Urinary bladder (tissue), 3 donors: ENCODE measurements at regions not wholly inside any gene's neighbourhood (a gene's known extent, or its start where the extent isn't known, plus 50 kb on each side); places are given as distances from the start of the nearest gene placed in this dataset.

Source experiments
- DNase-seq: peaks from one replicate; pipeline ENCODE4 v3.0.0-alpha.2; 2015; ENCODE audit errors: extremely low spot score
- H3K27ac ChIP-seq: one replicate; pipeline ENCODE4 v1.5.1; 2013; ENCODE audit warnings: low read depth, mild to moderate bottlenecking, moderate library complexity
- H3K36me3 ChIP-seq: one replicate; pipeline ENCODE4 v1.6.1; 2013; ENCODE audit warnings: mild to moderate bottlenecking, moderate library complexity; ENCODE audit not compliant: insufficient read depth
- H3K4me1 ChIP-seq: one replicate; pipeline ENCODE4 v1.6.1; 2013; ENCODE audit warnings: mild to moderate bottlenecking, moderate library complexity; ENCODE audit not compliant: insufficient read depth
- H3K4me3 ChIP-seq: one replicate; pipeline ENCODE4 v1.5.1; 2013; ENCODE audit warnings: low read depth, low read length
- WGBS: extraction: QIAGEN DNeasy Blood & Tissue Kit; methylation state at CpG from one replicate; pipeline ENCODE4 v1.1.7; 2013; 5-methylcytosine and 5-hydroxymethylcytosine counted together
- donor health status: healthy with polysubstance abuse.
- donor health status: healthy.

GRCh38 chr21:34022627-34023335, 50.6 kb upstream of the MRPS6 start:
- H3K36me3 ChIP-seq, result no peaks in the 10 kb centered on the region
- no peak overlapping the region for H3K4me3 ChIP-seq
- DNase-seq, result no peak
- no peak overlapping the region for H3K27ac ChIP-seq
- 35% methylated on average over 3 of the region's 3 CpGs for WGBS
- H3K4me1 ChIP-seq, result no peaks in the 10 kb centered on the region

DNA sequence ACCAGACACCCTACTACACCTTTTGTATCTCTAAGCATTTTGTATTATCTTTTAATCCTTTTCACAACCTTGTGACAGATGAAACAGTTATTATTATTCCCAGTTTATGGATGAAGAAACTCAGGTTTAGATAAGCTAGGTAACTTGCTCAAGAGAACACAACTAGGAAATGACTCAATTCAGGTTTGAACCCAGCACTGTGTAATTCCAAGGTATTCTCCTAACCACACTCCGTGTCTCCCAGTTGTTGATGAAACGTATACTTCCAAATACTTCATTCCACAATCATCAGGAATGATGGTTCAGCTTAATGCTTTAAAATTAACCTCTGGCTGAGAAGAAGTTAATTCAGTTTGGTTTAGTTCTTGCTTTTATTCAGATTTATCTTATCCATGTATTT, 51.7 kb upstream of the MRPS6 start:
- no peak for DNase-seq
- 94% methylated on average over 2 of the region's 2 CpGs for WGBS
- no peak overlapping the region for H3K4me3 ChIP-seq
- no peaks in the 10 kb centered on the region for H3K36me3 ChIP-seq
- no peak overlapping the region for H3K27ac ChIP-seq
- no peaks in the 10 kb centered on the region for H3K4me1 ChIP-seq

DNA sequence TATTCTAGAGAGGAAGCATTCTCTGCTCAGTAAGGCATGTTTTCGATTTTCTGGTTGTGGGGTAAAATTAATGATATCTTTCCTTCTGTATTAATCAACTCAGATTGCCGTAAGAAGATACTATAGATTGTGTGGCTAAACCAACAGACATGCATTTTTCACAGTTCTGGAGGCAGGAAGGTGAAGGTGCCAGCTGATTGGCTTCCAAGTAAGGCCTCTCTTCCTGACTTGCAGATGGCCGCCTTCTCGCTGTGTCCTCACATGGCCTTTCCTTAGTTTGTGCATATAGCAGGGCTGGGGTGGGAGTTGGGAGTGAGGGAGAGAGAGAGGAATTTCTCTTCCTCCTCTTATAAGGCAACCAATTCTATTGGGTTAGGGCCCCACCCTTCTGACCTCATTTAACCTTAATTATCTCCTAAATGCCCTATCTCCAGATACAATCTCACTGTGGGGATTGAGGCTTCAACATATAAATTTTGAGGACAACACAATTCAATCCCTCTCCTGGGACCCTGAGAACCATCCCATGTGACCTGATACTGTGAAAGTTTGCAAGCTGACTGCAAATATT, 52.3 kb upstream of the MRPS6 start:
- DNase-seq, result no peak
- no peaks in the 10 kb centered on the region for H3K36me3 ChIP-seq
- 95% methylated on average over 4 of the region's 4 CpGs for WGBS

GRCh38 chr21:34020005-34020847, 53.2 kb upstream of the MRPS6 start:
- 60% methylated on average over 6 of the region's 6 CpGs for WGBS
- DNase-seq, result no peak
- Histone ChIP-seq H3K27ac (no peak overlapping the region), H3K4me3 (no peak overlapping the region), H3K4me1 (no peaks in the 10 kb centered on the region), H3K36me3 (no peaks in the 10 kb centered on the region)

More for the DNA sequence above, 52.3 kb upstream of the MRPS6 start:
- H3K4me3 ChIP-seq, result no peak overlapping the region
- H3K4me1 ChIP-seq, result no peaks in the 10 kb centered on the region
- H3K27ac ChIP-seq, result no peak overlapping the region

DNA sequence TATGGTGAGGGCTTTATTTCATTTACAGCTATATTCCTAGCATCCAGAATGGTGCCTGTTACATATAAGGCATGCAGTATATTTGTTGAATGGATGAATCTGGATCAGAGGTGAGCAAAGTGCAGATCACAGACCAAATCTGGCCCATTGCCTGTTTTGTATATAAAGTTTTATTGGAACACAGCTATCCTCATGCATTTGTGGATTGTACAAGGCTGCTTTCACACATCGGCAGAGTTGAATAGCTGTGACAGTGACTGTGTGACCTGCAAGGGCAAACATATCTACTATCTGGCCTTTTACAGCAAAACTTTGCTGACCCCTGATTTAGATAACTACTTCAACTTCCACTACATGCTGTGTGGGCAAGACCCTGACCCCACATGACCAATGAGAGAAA, 54.0 kb upstream of the MRPS6 start:
- H3K27ac ChIP-seq, result no peak overlapping the region
- DNase-seq, result no peak
- H3K36me3 ChIP-seq, result no peaks in the 10 kb centered on the region
- H3K4me1 ChIP-seq, result no peaks in the 10 kb centered on the region
- H3K4me3 ChIP-seq, result no peak overlapping the region
- WGBS, result 80% methylated on average over 1 of the region's 1 CpG

- DNase-seq, result no peak
- no peaks in the 10 kb centered on the region for H3K36me3 ChIP-seq
- no peak overlapping the region for H3K27ac ChIP-seq
- no peak overlapping the region for H3K4me3 ChIP-seq
- H3K4me1 ChIP-seq, result no peaks in the 10 kb centered on the region
- 74% methylated on average over 1 of the region's 1 CpG for whole genome bisulfite sequencing
These were observed 54.5 kb upstream of the MRPS6 start for GRCh38 chr21:34018910-34019309.

- WGBS, result 94% methylated on average over 1 of the region's 1 CpG
- H3K27ac ChIP-seq, result no peak overlapping the region
- DNase-seq, result no peak
These were observed 55.2 kb upstream of the MRPS6 start for GRCh38 chr21:34018185-34018584.

GRCh38 chr21:34017039-34017961, 56.1 kb upstream of the MRPS6 start:
- Histone ChIP-seq H3K4me3 (no peak overlapping the region), H3K4me1 (no peaks in the 10 kb centered on the region), H3K27ac (no peak overlapping the region), H3K36me3 (no peaks in the 10 kb centered on the region)
- no peak for DNase-seq
- 86% methylated on average over 5 of the region's 5 CpGs for WGBS

More at GRCh38 chr21:34018185-34018584, 55.2 kb upstream of the MRPS6 start:
- no peaks in the 10 kb centered on the region for H3K36me3 ChIP-seq
- no peak overlapping the region for H3K4me3 ChIP-seq
- H3K4me1 ChIP-seq, result no peaks in the 10 kb centered on the region

DNA sequence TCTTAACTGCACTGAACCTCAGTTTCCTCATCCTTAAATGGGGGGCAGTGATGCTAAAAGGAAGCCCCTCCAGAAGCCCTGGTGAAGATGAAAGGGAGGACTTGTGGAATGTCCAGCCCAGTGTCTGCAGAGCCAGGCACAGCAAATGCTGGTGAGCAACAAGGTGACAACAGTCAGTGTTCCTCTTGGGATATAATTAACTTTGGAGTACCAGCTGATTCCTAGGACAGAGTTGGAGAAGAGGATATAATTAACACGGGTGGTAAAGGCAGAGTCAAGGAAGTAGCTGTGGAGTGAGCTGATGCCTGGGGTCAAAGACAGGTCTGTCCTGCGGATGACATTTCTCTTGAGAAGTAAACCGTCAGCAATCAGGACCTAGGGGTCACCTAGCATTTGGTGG, 60.7 kb upstream of the MRPS6 start:
- Histone ChIP-seq H3K4me1 (no peaks in the 10 kb centered on the region), H3K4me3 (no peak overlapping the region), H3K36me3 (peaks cover 1% of the 10 kb centered on the region), H3K27ac (no peak overlapping the region)
- no peak for DNase-seq
- WGBS, result 83% methylated on average over 3 of the region's 3 CpGs

- no peak overlapping the region for H3K27ac ChIP-seq
- no peaks in the 10 kb centered on the region for H3K4me1 ChIP-seq
- H3K36me3 ChIP-seq, result peaks cover 1% of the 10 kb centered on the region
- WGBS, result 88% methylated on average over 1 of the region's 1 CpG
- no peak overlapping the region for H3K4me3 ChIP-seq
- DNase-seq, result no peak
These were observed 61.7 kb upstream of the MRPS6 start for GRCh38 chr21:34011660-34012059.

DNA sequence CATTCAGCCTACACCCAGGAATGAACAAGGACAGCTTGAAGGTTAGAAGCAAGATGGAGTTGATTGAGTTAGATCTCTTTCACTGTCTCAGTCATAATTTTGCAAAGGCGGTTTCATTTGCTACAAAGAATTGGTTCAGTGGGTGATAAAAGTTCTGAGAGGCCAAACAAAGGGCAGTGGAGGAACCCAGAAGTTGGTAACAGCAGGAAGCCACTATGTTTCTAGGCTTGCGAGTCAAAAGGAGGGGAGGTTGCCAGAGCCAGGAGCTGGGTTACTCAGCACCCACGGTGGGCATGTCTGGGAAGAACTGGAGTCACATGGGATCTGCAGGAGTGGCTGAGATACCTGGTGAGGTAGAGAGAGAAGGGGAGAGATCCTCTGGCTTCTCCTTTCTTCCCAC, 64.2 kb upstream of the MRPS6 start:
- DNase-seq, result no peak
- Histone ChIP-seq H3K4me3 (no peak overlapping the region), H3K27ac (no peak overlapping the region), H3K4me1 (no peaks in the 10 kb centered on the region), H3K36me3 (peaks cover 1% of the 10 kb centered on the region)
- WGBS, result 74% methylated on average over 3 of the region's 3 CpGs

- H3K27ac ChIP-seq, result no peak overlapping the region
- WGBS, result 80% methylated on average over 5 of the region's 5 CpGs
- peaks cover 1% of the 10 kb centered on the region for H3K36me3 ChIP-seq
- no peak for DNase-seq
- H3K4me3 ChIP-seq, result no peak overlapping the region
- no peaks in the 10 kb centered on the region for H3K4me1 ChIP-seq
These were observed 64.8 kb upstream of the MRPS6 start for GRCh38 chr21:34008618-34009017.

GRCh38 chr21:34006611-34007168, 66.7 kb upstream of the MRPS6 start:
- H3K4me3 ChIP-seq, result no peak overlapping the region
- no peak for DNase-seq
- WGBS, result 88% methylated on average over 6 of the region's 6 CpGs
- H3K36me3 ChIP-seq, result no peaks in the 10 kb centered on the region
- no peaks in the 10 kb centered on the region for H3K4me1 ChIP-seq
- no peak overlapping the region for H3K27ac ChIP-seq
